Progenitor cell of endocrine pancreas (in vitro differentiated cells): ENCODE measurements at regions not wholly inside any gene's neighbourhood (a gene's known extent, or its start where the extent isn't known, plus 50 kb on each side); places are given as distances from the start of the nearest gene placed in this dataset.

Experiments used
- DNase-seq: peaks from one replicate; pipeline ENCODE4 v3.0.0; 2021; ENCODE audit warnings: low spot score; ENCODE audit not compliant: unreplicated experiment
- H3K27ac Mint-ChIP-seq: 2 replicates; pipeline ENCODE4 v1.8.0; 2021; ENCODE audit warnings: mild to moderate bottlenecking, moderate library complexity, mixed read lengths
- H3K27me3 Mint-ChIP-seq: 2 replicates; pipeline ENCODE4 v1.8.0; 2021; ENCODE audit warnings: mixed read lengths
- H3K36me3 Mint-ChIP-seq: 2 replicates; pipeline ENCODE4 v1.8.0; 2022; ENCODE audit warnings: mixed read lengths; ENCODE audit not compliant: insufficient read depth
- H3K4me1 Mint-ChIP-seq: 2 replicates; pipeline ENCODE4 v1.8.0; 2021; ENCODE audit warnings: low read depth, mixed read lengths
- H3K4me3 Mint-ChIP-seq: 2 replicates; pipeline ENCODE4 v1.8.0; 2021; ENCODE audit warnings: low read depth, mild to moderate bottlenecking, moderate library complexity, mixed read lengths
- H3K9me3 Mint-ChIP-seq: 2 replicates; pipeline ENCODE4 v1.8.0; 2021; ENCODE audit warnings: low read depth, mixed read lengths
- CTCF ChIP-seq: fragments of 200-600 bp; sonication (generic); IDR thresholded peaks from one replicate; pipeline ENCODE4 v1.5.0; 2021; ENCODE audit warnings: antibody characterized with exemption, mild to moderate bottlenecking; ENCODE audit not compliant: unreplicated experiment

- no peaks in the 10 kb centered on the region for H3K36me3 Mint-ChIP-seq
- TF ChIP-seq CTCF, result no peak
- H3K4me3 Mint-ChIP-seq, result no peak overlapping the region
Observed at GRCh38 chr2:187978356-187978755, 313.3 kb upstream of the GULP1 start.

GRCh38 chr2:187982668-187983067, 309.0 kb upstream of the GULP1 start:
- Mint-ChIP-seq H3K9me3 (no peaks in the 10 kb centered on the region), H3K27ac (no peak overlapping the region), H3K36me3 (no peaks in the 10 kb centered on the region), H3K4me3 (no peak overlapping the region), H3K27me3 (no peaks in the 10 kb centered on the region), H3K4me1 (peaks cover 13% of the 10 kb centered on the region)
- DNase-seq, result no peak
- no peak for TF ChIP-seq CTCF

More at GRCh38 chr2:187978356-187978755, 313.3 kb upstream of the GULP1 start:
- H3K27ac Mint-ChIP-seq, result no peak overlapping the region
- H3K9me3 Mint-ChIP-seq, result no peaks in the 10 kb centered on the region
- peaks cover 11% of the 10 kb centered on the region for H3K4me1 Mint-ChIP-seq
- H3K27me3 Mint-ChIP-seq, result no peaks in the 10 kb centered on the region
- DNase-seq, result no peak

- H3K4me1 Mint-ChIP-seq, result peaks cover 5% of the 10 kb centered on the region
- H3K27me3 Mint-ChIP-seq, result no peaks in the 10 kb centered on the region
- H3K4me3 Mint-ChIP-seq, result no peak overlapping the region
- H3K36me3 Mint-ChIP-seq, result no peaks in the 10 kb centered on the region
- H3K27ac Mint-ChIP-seq, result no peak overlapping the region
- no peak for DNase-seq
- no peak for TF ChIP-seq CTCF
- no peaks in the 10 kb centered on the region for H3K9me3 Mint-ChIP-seq
Observed at GRCh38 chr2:187985195-187985594, 306.5 kb upstream of the GULP1 start.

DNA sequence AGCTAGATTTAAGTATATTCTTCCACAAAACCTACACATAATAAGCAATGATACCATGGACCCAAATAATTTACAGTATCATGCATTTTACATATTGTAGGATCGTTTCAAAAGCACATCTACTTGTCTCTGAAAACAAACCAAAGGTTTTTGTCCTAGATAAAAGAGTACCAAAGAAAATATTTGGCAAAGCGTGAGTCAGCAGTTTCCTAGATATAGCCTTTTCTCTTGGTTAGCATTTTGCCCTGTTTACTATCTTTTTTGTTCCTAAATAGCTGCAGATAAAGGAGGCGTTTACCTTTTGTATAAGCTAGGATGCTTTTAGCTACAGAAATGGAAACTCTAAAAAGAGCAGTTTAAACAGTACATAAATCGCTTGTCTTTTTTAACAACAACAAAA, 305.8 kb upstream of the GULP1 start:
- Mint-ChIP-seq H3K27me3 (no peaks in the 10 kb centered on the region), H3K4me3 (no peak overlapping the region), H3K9me3 (no peaks in the 10 kb centered on the region), H3K27ac (no peak overlapping the region), H3K4me1 (peaks cover 7% of the 10 kb centered on the region), H3K36me3 (no peaks in the 10 kb centered on the region)
- no peak for DNase-seq
- no peak for TF ChIP-seq CTCF

DNA sequence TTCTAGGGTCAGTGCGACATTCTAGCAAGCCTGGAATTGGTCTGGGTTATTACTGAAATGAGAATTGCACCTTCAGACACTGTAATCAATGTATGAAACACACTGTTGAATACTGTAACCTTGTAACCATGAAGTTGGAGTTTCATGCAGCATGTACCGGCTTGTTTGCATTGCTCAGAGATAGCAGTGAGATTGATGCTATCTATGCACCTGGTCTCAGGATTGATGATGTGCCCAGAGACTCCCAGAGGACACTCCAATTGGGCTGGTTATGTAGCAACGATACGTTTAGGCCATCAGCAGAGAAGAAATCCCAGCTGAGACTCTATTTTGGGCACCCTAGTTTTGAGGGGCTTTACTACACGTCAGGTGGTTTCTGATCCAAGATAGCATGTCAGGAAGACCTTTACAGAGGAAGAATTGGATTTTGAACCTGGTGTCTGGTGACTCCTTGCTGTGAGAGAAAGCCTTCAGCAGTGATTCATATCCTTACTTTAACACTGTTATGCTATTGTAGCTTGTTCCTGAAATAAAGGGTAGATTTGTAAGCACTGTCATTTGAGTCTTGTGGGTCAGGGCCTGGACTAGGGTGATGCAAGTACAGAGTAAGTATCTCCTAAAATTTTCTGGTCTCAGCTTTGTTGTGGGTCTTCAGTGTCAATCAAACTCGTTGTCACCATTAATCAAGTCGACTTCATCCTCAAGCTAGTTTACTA, 305.1 kb upstream of the GULP1 start:
- no peak overlapping the region for H3K27ac Mint-ChIP-seq
- H3K36me3 Mint-ChIP-seq, result no peaks in the 10 kb centered on the region

More for the DNA sequence above, 305.1 kb upstream of the GULP1 start:
- peaks cover 2% of the 10 kb centered on the region for H3K27me3 Mint-ChIP-seq
- no peak for TF ChIP-seq CTCF
- H3K4me3 Mint-ChIP-seq, result no peak overlapping the region
- H3K9me3 Mint-ChIP-seq, result no peaks in the 10 kb centered on the region
- DNase-seq, result no peak
- H3K4me1 Mint-ChIP-seq, result peaks cover 7% of the 10 kb centered on the region
